Activated T-cell treated with anti-CD3 and anti-CD28 coated beads, Interleukin-2, amount 50 U/mL, for 24 hours (primary cell): ENCODE measurements at regions not wholly inside any gene's neighbourhood (a gene's known extent, or its start where the extent isn't known, plus 50 kb on each side); places are given as distances from the start of the nearest gene placed in this dataset.

Experiments
- DNase-seq: peaks from one replicate; pipeline ENCODE4 v3.0.0-alpha.2; 2020
- H3K27ac Mint-ChIP-seq: 2 replicates; pipeline ENCODE4 v1.8.0; 2020; ENCODE audit warnings: mild to moderate bottlenecking, mixed read lengths
- H3K27me3 Mint-ChIP-seq: 2 replicates; pipeline ENCODE4 v1.8.0; 2020; ENCODE audit warnings: mixed read lengths
- H3K36me3 Mint-ChIP-seq: 2 replicates; pipeline ENCODE4 v1.8.0; 2020; ENCODE audit warnings: low read depth, mixed read lengths
- H3K4me1 Mint-ChIP-seq: 2 replicates; pipeline ENCODE4 v1.8.0; 2020; ENCODE audit warnings: low read depth, mixed read lengths
- H3K4me3 Mint-ChIP-seq: 2 replicates; pipeline ENCODE4 v1.8.0; 2020; ENCODE audit warnings: mild to moderate bottlenecking, moderate library complexity, mixed read lengths
- H3K9me3 Mint-ChIP-seq: 2 replicates; pipeline ENCODE4 v1.8.0; 2020; ENCODE audit warnings: mixed read lengths

DNA sequence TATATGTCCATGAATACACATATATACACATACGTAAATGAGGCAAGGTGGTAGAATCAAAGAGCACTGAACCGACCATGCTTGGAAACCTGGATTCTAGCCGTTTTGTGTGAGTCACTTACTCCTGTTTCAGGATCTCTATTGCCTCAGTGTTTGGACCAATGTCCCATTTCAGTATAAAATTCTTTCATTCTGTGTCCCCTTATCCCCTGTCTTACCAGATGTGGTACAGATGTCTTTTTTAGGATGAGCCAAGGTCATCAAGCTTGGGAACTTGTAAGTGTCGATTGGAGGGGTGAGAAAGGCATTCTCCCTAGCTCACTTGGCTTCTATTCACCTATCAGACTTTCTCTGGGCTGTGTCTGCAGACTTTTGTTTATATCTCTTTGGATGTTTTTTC, 139.9 kb upstream of the CHL1 start:
- H3K9me3 Mint-ChIP-seq, result peaks cover under 1% of the 10 kb centered on the region
- peaks cover 17% of the 10 kb centered on the region for H3K27me3 Mint-ChIP-seq
- no peaks in the 10 kb centered on the region for H3K36me3 Mint-ChIP-seq
- no peak for DNase-seq
- no peaks in the 10 kb centered on the region for H3K4me1 Mint-ChIP-seq
- H3K4me3 Mint-ChIP-seq, result no peak overlapping the region
- no peak overlapping the region for H3K27ac Mint-ChIP-seq

DNA sequence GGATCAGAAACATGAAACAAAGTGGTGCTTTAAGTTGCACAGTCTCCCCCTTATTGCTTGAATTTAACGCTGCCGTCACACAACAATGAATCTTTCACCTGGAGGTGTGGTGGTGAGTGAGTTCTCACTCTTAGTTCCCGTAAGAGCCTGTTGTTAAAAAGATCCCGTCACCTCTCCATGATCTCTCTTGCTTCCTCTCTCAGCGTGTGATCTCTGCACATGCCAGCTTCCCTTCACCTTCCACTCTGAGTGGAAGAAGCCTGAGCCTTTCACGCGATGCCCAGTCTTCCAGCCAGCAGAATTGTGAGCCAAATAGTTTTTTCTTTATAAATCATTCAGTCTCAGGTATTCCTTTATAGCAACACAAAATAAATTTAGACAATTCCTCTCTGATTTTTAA, 136.7 kb upstream of the CHL1 start:
- no peak overlapping the region for H3K27ac Mint-ChIP-seq
- H3K9me3 Mint-ChIP-seq, result no peaks in the 10 kb centered on the region
- H3K27me3 Mint-ChIP-seq, result peaks cover 19% of the 10 kb centered on the region
- no peak for DNase-seq
- no peaks in the 10 kb centered on the region for H3K36me3 Mint-ChIP-seq
- H3K4me1 Mint-ChIP-seq, result no peaks in the 10 kb centered on the region
- no peak overlapping the region for H3K4me3 Mint-ChIP-seq

DNA sequence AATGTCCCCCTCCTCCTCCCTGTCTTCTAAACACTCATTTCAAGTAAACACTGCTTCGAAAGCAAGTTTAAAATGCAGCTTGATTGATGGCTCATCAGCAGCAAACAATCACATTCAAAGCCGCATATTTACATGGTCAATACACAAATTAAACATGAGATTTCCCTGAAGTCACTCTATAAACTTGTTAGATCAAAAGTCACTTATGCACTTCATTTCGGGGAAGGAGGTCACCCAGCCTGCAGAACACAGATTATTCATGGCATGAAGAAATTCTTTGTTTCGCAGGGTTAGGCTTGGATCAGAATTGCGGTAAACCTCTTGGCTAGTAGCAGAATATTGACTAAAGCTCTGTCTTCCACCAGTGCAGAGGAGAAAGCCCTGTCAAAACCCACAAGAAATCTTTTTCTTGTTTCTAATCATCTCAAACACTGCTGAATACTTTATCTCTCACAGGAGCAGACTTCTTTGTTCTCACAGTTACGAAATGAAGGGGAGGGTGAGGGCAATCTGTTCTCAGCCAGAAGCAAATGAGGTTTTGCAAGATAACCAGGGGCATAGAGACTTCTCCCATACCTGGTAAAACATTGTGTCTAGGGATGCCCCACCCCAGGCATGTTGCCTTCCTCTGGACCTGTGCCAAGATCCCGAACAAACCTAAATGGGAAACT, 133.3 kb upstream of the CHL1 start:
- Mint-ChIP-seq H3K27me3 (peaks cover 16% of the 10 kb centered on the region), H3K27ac (no peak overlapping the region), H3K4me1 (no peaks in the 10 kb centered on the region), H3K4me3 (no peak overlapping the region), H3K36me3 (no peaks in the 10 kb centered on the region), H3K9me3 (no peaks in the 10 kb centered on the region)
- DNase-seq, result no peak

DNA sequence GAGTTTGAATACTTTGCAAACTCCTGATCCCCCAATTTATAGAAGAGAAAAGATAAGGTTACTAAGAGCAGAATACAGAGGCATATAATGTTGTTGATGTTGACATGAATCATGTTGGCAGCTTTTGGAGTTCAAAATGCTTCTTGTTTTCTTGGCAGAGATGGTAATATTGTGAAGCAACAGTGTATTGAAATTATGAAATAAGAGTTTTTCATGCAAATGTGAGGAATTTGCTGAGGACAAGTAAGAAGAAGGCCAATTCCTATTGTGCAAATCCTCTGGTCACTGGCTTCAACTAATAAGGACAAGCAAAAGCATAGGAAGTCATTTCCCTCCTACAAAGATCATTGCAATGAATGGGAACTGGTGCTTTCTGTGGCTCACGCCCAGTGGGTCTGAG, 126.9 kb upstream of the CHL1 start:
- peaks cover 12% of the 10 kb centered on the region for H3K27me3 Mint-ChIP-seq
- no peak overlapping the region for H3K4me3 Mint-ChIP-seq
- H3K4me1 Mint-ChIP-seq, result no peaks in the 10 kb centered on the region
- H3K9me3 Mint-ChIP-seq, result no peaks in the 10 kb centered on the region
- H3K27ac Mint-ChIP-seq, result no peak overlapping the region
- DNase-seq, result no peak
- H3K36me3 Mint-ChIP-seq, result no peaks in the 10 kb centered on the region

DNA sequence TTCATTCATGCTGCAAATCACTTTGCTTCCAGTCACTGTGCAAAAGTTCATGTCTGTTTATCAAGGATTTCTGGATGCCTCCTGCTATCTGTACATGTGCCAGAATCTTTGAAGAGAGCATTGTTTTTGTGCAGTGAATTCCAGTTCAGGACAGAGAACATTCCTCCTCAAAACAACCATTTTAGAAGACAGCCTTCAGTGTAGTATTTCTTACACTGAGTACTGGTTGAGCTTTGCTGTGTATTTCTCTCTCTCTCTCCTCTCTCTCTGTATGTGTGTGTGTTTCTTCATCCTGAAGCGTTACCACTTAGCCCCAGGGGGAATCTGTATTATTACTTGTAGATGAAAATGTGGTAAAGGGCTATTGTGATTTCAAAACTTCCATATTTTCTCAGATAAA, 123.8 kb upstream of the CHL1 start:
- Mint-ChIP-seq H3K4me3 (no peak overlapping the region), H3K9me3 (no peaks in the 10 kb centered on the region), H3K27me3 (peaks cover 12% of the 10 kb centered on the region), H3K36me3 (no peaks in the 10 kb centered on the region), H3K27ac (no peak overlapping the region), H3K4me1 (no peaks in the 10 kb centered on the region)
- DNase-seq, result no peak

DNA sequence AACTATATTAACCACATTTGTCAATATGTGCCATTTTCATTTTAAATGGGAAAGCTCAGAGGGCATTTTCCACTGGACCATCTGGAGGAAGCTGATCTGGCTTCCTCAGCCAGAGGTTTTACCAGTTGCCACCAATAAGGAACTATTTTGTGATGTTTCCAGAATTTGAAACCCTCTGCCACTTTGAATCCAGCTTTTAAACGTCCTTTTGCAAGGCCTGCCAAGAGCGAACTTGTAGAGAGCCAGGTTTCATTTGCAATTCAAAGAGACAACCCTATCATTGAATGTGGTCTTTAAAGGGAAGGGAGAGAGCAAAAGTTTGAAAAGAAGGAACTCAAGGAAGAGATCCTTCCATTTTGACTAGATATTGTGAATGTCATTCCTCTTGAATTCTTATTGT, 123.3 kb upstream of the CHL1 start:
- H3K27me3 Mint-ChIP-seq, result peaks cover 12% of the 10 kb centered on the region
- no peaks in the 10 kb centered on the region for H3K9me3 Mint-ChIP-seq
- no peak overlapping the region for H3K4me3 Mint-ChIP-seq
- H3K27ac Mint-ChIP-seq, result no peak overlapping the region
- no peaks in the 10 kb centered on the region for H3K4me1 Mint-ChIP-seq
- H3K36me3 Mint-ChIP-seq, result no peaks in the 10 kb centered on the region
- DNase-seq, result no peak

DNA sequence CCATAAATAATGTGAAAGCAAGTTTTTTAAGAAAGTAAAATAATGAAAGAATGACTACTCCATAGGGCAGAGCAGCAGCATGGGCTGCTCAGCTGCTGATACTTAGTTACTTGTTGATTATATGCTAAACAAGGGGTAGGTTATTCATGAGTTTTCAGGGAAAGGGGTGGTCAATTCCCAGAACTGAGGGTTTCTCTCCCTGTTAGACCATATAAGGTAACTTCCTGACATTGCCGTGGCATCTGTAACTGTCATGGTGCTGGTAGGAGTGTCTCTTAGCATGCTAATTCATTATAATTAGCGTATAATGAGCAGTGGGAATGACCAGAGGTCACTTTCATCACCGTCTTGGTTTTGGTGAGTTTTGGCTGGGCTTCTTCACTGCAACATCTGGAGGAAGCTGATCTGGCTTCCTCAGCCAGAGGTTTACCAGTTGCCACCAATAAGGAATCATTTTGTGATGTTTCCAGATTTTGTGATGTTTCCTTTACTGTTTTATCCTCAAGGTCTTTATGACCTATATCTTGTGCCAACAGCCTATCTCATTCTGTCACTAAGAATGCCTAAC, 121.8 kb upstream of the CHL1 start:
- no peaks in the 10 kb centered on the region for H3K4me1 Mint-ChIP-seq
- no peak for DNase-seq
- peaks cover 12% of the 10 kb centered on the region for H3K27me3 Mint-ChIP-seq
- no peaks in the 10 kb centered on the region for H3K9me3 Mint-ChIP-seq
- H3K4me3 Mint-ChIP-seq, result no peak overlapping the region
- H3K36me3 Mint-ChIP-seq, result no peaks in the 10 kb centered on the region
- H3K27ac Mint-ChIP-seq, result no peak overlapping the region

DNA sequence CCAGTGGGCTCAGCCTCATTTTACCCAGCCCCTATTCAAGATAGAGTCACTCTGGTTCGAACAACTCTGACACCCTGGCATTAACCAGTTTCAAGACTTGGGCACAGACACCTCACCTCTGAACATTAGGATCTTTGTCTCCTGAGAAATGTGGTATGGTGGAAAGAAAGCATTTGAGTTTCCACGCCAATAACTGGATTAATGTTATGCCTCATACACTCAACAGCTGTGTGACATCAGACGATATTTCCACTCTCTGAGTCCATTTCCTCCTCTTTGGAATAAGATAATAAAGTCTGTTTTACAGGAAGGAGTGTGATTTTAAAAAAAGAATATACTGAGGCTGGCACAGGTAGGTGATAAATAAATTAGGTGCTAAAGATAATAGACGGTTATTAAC, 121.3 kb upstream of the CHL1 start:
- peaks cover 12% of the 10 kb centered on the region for H3K27me3 Mint-ChIP-seq
- no peaks in the 10 kb centered on the region for H3K4me1 Mint-ChIP-seq
- no peaks in the 10 kb centered on the region for H3K36me3 Mint-ChIP-seq
- no peak overlapping the region for H3K27ac Mint-ChIP-seq
- no peaks in the 10 kb centered on the region for H3K9me3 Mint-ChIP-seq
- DNase-seq, result no peak
- no peak overlapping the region for H3K4me3 Mint-ChIP-seq

DNA sequence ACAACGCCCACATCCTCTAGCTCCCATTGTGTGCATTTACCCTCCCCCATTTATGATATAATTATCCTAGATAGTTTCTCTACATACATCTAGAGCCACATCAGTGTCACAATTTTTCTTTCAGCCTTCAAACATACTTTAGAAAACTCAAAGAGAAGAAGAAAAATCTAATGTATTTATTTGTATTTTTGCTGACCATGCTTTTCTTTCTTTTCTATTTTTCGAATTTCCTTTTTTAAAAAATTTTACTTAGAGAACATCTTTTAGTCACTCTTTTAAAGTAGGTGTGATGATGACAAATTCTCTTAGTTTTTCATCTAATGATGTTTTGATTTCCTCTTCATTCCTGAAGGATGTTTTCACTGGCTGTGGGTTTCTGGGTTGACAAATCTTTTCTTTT, 117.0 kb upstream of the CHL1 start:
- Mint-ChIP-seq H3K36me3 (no peaks in the 10 kb centered on the region), H3K9me3 (no peaks in the 10 kb centered on the region), H3K27ac (no peak overlapping the region), H3K27me3 (no peaks in the 10 kb centered on the region), H3K4me1 (no peaks in the 10 kb centered on the region), H3K4me3 (no peak overlapping the region)
- DNase-seq, result no peak

DNA sequence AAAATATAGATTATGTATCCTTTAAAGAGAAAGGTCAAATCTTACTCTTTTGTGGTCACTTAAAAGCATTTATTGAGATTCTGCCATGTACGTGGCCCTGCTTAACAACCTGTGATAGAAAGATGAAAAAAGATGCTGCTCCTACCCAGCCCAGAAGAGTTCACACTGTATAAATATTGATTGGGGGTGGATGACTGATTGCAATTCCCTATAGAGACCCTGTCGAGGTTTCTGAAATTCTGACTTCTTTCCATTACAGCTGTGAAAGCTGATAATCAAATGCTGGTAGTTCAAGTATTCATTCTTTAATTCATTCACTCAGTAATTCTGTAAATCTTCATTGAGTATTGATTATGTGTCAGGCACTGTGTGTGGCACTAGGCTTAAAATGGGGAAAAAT, 114.1 kb upstream of the CHL1 start:
- no peaks in the 10 kb centered on the region for H3K4me1 Mint-ChIP-seq
- no peak overlapping the region for H3K27ac Mint-ChIP-seq
- no peaks in the 10 kb centered on the region for H3K27me3 Mint-ChIP-seq
- no peaks in the 10 kb centered on the region for H3K9me3 Mint-ChIP-seq
- no peak for DNase-seq
- H3K36me3 Mint-ChIP-seq, result no peaks in the 10 kb centered on the region
- no peak overlapping the region for H3K4me3 Mint-ChIP-seq

DNA sequence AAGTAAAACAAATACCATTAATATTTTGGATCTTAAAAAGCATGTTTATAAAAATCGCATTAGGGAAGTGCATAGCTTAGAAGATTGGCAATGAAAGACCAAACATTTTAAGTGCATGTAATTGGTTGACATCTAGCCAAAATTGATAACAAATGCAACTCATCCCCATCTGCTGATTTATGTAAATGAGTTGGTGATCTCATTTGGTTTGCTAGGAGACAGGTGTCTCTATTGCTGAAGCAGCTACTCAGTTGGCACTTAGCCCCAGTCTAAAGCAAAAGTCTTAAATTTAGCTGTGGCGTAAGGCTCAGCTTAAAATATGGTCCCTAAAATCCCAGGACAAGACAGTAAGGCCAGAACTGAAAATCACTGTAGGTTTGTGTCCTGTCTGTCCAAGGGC, 113.5 kb upstream of the CHL1 start:
- H3K9me3 Mint-ChIP-seq, result no peaks in the 10 kb centered on the region
- no peak overlapping the region for H3K27ac Mint-ChIP-seq
- no peak for DNase-seq
- no peaks in the 10 kb centered on the region for H3K27me3 Mint-ChIP-seq
- no peak overlapping the region for H3K4me3 Mint-ChIP-seq
- no peaks in the 10 kb centered on the region for H3K4me1 Mint-ChIP-seq
- no peaks in the 10 kb centered on the region for H3K36me3 Mint-ChIP-seq

DNA sequence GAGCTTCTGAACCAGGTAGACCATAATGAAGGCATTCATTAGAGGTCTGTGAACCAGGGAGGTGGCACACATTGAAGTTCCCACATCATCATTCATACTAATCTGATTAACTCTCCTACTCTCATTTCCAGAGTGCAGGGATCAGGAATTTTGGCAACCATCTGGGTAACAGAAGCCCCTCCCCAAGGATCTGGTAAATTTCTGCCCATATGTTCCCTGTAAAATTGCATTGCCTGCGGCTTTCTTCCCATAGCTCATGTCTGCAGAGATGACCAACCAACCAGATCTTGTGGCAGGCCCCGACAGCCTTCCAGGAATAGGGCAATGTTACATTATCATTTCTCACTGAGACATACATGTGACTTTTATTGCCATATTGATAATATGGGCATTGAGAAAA, 111.4 kb upstream of the CHL1 start:
- Mint-ChIP-seq H3K36me3 (no peaks in the 10 kb centered on the region), H3K27me3 (no peaks in the 10 kb centered on the region), H3K27ac (no peak overlapping the region)

DNA sequence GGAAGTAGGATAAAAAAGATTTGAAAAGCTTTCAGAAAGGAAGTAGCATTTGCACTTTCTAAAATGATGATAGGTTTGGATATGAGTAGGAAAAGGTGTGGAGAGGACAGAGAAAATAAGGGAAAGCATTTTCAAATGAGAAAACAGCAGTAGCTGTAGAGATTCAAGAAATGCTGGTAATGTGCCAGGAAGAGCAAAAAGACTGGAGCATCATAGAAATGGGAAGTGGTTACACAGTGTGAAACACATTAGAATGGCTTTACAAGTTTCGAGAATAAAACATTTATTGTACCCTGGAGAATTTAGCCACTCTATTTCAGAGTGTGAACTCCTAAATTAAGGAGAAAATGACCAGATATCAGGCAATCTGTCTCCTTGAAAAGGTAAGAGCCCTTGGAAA, 108.3 kb upstream of the CHL1 start:
- H3K27me3 Mint-ChIP-seq, result no peaks in the 10 kb centered on the region
- H3K27ac Mint-ChIP-seq, result no peak overlapping the region
- H3K4me3 Mint-ChIP-seq, result no peak overlapping the region
- H3K36me3 Mint-ChIP-seq, result no peaks in the 10 kb centered on the region
- DNase-seq, result no peak
- no peaks in the 10 kb centered on the region for H3K9me3 Mint-ChIP-seq
- H3K4me1 Mint-ChIP-seq, result no peaks in the 10 kb centered on the region

More for the DNA sequence above, 111.4 kb upstream of the CHL1 start:
- Mint-ChIP-seq H3K4me1 (no peaks in the 10 kb centered on the region), H3K4me3 (no peak overlapping the region), H3K9me3 (no peaks in the 10 kb centered on the region)
- no peak for DNase-seq

DNA sequence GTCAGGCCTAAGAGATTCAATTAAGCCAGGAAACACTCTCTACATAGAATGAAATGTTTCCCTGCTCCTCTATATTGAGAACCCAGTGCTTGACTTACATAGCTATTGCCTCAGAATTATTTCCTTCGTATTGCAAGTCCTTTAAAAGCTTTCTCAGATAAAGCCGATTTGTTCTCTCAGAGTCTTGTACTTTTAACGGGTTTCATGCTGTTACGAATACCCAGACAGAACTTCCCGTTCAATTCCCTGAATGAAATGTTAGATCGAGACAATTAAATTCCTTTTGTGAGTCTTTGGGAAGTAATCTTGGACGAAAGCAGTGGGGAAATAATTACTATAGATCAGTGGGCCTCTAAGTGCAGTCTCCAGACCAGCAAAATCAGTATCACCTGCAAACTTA, 102.8 kb upstream of the CHL1 start:
- H3K27ac Mint-ChIP-seq, result no peak overlapping the region
- DNase-seq, result no peak
- no peak overlapping the region for H3K4me3 Mint-ChIP-seq
- H3K27me3 Mint-ChIP-seq, result peaks cover 2% of the 10 kb centered on the region
- H3K9me3 Mint-ChIP-seq, result no peaks in the 10 kb centered on the region
- no peaks in the 10 kb centered on the region for H3K4me1 Mint-ChIP-seq
- no peaks in the 10 kb centered on the region for H3K36me3 Mint-ChIP-seq

DNA sequence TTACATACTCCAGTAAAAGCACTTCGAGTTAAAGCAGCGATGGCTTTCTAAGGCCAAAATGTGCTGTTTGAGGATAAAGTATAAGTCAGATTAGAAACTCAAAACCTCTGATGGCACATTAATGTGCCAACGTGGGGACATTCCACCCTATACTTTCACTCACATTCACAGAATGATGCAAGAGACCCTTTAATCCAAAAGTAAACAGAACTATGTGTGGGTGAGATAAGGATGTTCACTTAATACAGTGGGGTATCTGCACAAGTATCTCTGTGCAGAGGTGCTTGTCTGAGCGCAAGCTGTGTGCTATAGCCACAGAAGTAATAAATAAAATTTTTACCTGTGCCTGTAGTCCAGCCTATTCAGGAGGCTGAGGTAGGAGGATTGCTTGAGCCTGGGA, 100.3 kb upstream of the CHL1 start:
- H3K9me3 Mint-ChIP-seq, result no peaks in the 10 kb centered on the region
- H3K4me1 Mint-ChIP-seq, result no peaks in the 10 kb centered on the region
- no peak overlapping the region for H3K27ac Mint-ChIP-seq
- no peak for DNase-seq
- H3K27me3 Mint-ChIP-seq, result peaks cover 2% of the 10 kb centered on the region
- no peak overlapping the region for H3K4me3 Mint-ChIP-seq
- no peaks in the 10 kb centered on the region for H3K36me3 Mint-ChIP-seq
